ENCODE measurements at regions not wholly inside any gene's neighbourhood (a gene's known extent, or its start where the extent isn't known, plus 50 kb on each side); places are given as distances from the start of the nearest gene placed in this dataset.

DNA sequence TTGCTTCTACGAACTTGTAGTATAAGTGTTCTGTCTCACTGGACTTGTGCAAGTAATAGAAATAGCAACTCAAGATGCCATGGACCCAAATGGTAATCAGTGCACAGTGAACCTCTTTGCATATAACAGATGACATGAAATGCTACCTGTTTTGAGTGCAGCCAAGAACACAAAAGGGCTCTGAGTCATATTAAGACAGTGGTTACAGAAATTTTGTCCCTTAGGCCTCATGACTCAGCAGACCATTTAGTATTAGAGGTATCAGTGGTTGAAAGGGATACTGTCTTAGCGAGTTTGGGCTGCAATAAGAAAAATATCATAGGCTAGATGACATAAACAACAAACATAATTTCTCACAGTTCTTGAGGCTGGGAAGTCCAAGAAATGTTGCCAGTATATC lies 502.9 kb upstream of the PCDH10 start:
- TF ChIP-seq, protein P1, sequence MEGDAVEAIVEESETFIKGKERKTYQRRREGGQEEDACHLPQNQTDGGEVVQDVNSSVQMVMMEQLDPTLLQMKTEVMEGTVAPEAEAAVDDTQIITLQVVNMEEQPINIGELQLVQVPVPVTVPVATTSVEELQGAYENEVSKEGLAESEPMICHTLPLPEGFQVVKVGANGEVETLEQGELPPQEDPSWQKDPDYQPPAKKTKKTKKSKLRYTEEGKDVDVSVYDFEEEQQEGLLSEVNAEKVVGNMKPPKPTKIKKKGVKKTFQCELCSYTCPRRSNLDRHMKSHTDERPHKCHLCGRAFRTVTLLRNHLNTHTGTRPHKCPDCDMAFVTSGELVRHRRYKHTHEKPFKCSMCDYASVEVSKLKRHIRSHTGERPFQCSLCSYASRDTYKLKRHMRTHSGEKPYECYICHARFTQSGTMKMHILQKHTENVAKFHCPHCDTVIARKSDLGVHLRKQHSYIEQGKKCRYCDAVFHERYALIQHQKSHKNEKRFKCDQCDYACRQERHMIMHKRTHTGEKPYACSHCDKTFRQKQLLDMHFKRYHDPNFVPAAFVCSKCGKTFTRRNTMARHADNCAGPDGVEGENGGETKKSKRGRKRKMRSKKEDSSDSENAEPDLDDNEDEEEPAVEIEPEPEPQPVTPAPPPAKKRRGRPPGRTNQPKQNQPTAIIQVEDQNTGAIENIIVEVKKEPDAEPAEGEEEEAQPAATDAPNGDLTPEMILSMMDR (IDR thresholded peaks at IDR 0.05), result no peak
- TF ChIP-seq POLR2AphosphoS5 (IDR thresholded peaks at IDR 0.05) (no peak), POLR2A (IDR thresholded peaks at IDR 0.05) (no peak)

Data from breast epithelium (tissue), 3 donors.